H1 (cell line): ENCODE measurements at regions not wholly inside any gene's neighbourhood (a gene's known extent, or its start where the extent isn't known, plus 50 kb on each side); places are given as distances from the start of the nearest gene placed in this dataset.

Experiments used
- ATF3 ChIP-seq: IDR thresholded peaks from 2 replicates; pipeline ENCODE4 v1.6.1; 2011; ENCODE audit warnings: low read depth, mild to moderate bottlenecking, low read length; ENCODE audit not compliant: insufficient read depth

GRCh38 chrX:6849716-6850414 lies 297.6 kb upstream of the STS start (continued):
- no peak for TF ChIP-seq ATF3
